SK-N-SH (cell line): ENCODE measurements at regions not wholly inside any gene's neighbourhood (a gene's known extent, or its start where the extent isn't known, plus 50 kb on each side); places are given as distances from the start of the nearest gene placed in this dataset.

Experiments used
- CTCF ChIA-PET: fragments of 300-600, 350-600 bp; formaldehyde crosslinking; extraction: SDS; loops from one replicate; lab custom pipeline; 2021; lab: Yijun Ruan, JAX
- POLR2A ChIA-PET: fragments of 350-600 bp; sonication (Branson Sonifier 250); formaldehyde crosslinking; extraction: SDS; loops from one replicate; lab custom pipeline; 2020; ENCODE audit warnings: antibody characterized with exemption, inconsistent platforms; lab: Yijun Ruan, JAX
- DNase-seq: peaks from one replicate; pipeline ENCODE4 v3.0.0; 2012
- H2AFZ ChIP-seq: fragments of 200-600 bp; sonication (generic); 2 replicates; pipeline ENCODE4 v1.8.1; 2016; ENCODE audit warnings: antibody characterized with exemption, mild to moderate bottlenecking, low read depth
- H3F3A ChIP-seq: fragments of 200-600 bp; sonication (generic); replicated peaks from 2 replicates; pipeline ENCODE3; 2016; ENCODE audit warnings: antibody characterized with exemption, mild to moderate bottlenecking; ENCODE audit not compliant: insufficient read depth
- H3K27ac ChIP-seq, 2 experiments: fragments of 200-500 bp in 1 of 2; fragments of 200-600 bp in 1 of 2; sonication (Bioruptor generic) in 1 of 2; sonication (generic), shearing (Covaris generic) in 1 of 2; 2 replicates each; pipeline versions ENCODE4 v1.5.1 to v1.6.1; 2014 to 2016; ENCODE audit warnings: low read depth in 2 of 2, inconsistent platforms in 1 of 2, low read length in 1 of 2, mild to moderate bottlenecking in 1 of 2, mixed read lengths in 1 of 2
- H3K27me3 ChIP-seq: fragments of 200-600 bp; sonication (generic), shearing (Covaris generic); 2 replicates; pipeline ENCODE4 v1.6.1; 2016; ENCODE audit warnings: mixed run types; ENCODE audit not compliant: insufficient read depth
- H3K36me3 ChIP-seq, 2 experiments: fragments of 200-500 bp in 1 of 2; fragments of 200-600 bp in 1 of 2; sonication (Bioruptor generic) in 1 of 2; sonication (generic) in 1 of 2; replicated peaks in 1 of 2; 2 replicates each; pipeline versions ENCODE3 to v1.5.1; 2014 to 2016; ENCODE audit warnings: low read length in 1 of 2, mild to moderate bottlenecking in 1 of 2; ENCODE audit not compliant: insufficient read depth in 2 of 2, control insufficient read depth in 1 of 2
- H3K4me1 ChIP-seq, 2 experiments: fragments of 200-500 bp in 1 of 2; fragments of 200-600 bp in 1 of 2; sonication (Bioruptor generic) in 1 of 2; sonication (generic), shearing (Covaris generic) in 1 of 2; 2 replicates each; pipeline versions ENCODE4 v1.5.1 to v1.6.1; 2014 to 2016; ENCODE audit warnings: low read depth in 1 of 2, low read length in 1 of 2, mixed run types in 1 of 2; ENCODE audit not compliant: insufficient read depth in 2 of 2, control insufficient read depth in 1 of 2
- H3K4me2 ChIP-seq: fragments of 200-600 bp; sonication (generic), shearing (Covaris generic); 2 replicates; pipeline ENCODE4 v1.6.1; 2017; ENCODE audit warnings: mixed run types
- H3K4me3 ChIP-seq, 2 experiments: fragments of 200-500 bp in 1 of 2; fragments of 200-600 bp in 1 of 2; sonication (Bioruptor generic) in 1 of 2; sonication (generic), shearing (Covaris generic) in 1 of 2; 2 replicates each; pipeline versions ENCODE4 v1.5.1 to v1.8.1; 2014 to 2016; ENCODE audit warnings: low read depth in 2 of 2, inconsistent platforms in 1 of 2, low read length in 1 of 2, mild to moderate bottlenecking in 1 of 2, mixed read lengths in 1 of 2, moderate library complexity in 1 of 2
- H3K79me2 ChIP-seq: fragments of 200-600 bp; sonication (generic); 2 replicates; pipeline ENCODE4 v1.8.1; 2017; ENCODE audit warnings: mild to moderate bottlenecking; ENCODE audit not compliant: insufficient read depth
- H3K9ac ChIP-seq: fragments of 200-600 bp; sonication (generic); 2 replicates; pipeline ENCODE4 v1.6.1; 2017; ENCODE audit warnings: mixed run types
- H3K9me2 ChIP-seq: fragments of 200-600 bp; sonication (generic); 2 replicates; pipeline ENCODE4 v1.6.1; 2017; ENCODE audit warnings: mixed run types
- H3K9me3 ChIP-seq: fragments of 200-600 bp; sonication (generic); 2 replicates; pipeline ENCODE4 v1.6.1; 2017; ENCODE audit warnings: mixed run types, mild to moderate bottlenecking, moderate library complexity
- H4K20me1 ChIP-seq: fragments of 200-600 bp; sonication (generic); 2 replicates; pipeline ENCODE4 v1.6.1; 2017; ENCODE audit warnings: mild to moderate bottlenecking, mixed run types; ENCODE audit not compliant: insufficient read depth
- CHD2 ChIP-seq: fragments of 150-350 bp; IDR thresholded peaks from 2 replicates; pipeline ENCODE4 v1.6.1; 2018; ENCODE audit warnings: low read length; ENCODE audit not compliant: partially characterized antibody
- ELF1 ChIP-seq: IDR thresholded peaks from 2 replicates; pipeline ENCODE4 v1.4.0; 2012
- EP300 ChIP-seq, 2 experiments: IDR thresholded peaks; 2 replicates each; pipeline versions ENCODE4 v1.4.0 to v1.6.1; 2012; ENCODE audit warnings: borderline replicate concordance in 1 of 2, low read depth in 1 of 2, low read length in 1 of 2
- GABPA ChIP-seq: IDR thresholded peaks from 2 replicates; pipeline ENCODE4 v1.4.0; 2012; ENCODE audit warnings: low read depth, mild to moderate bottlenecking
- JUND ChIP-seq: IDR thresholded peaks from 2 replicates; pipeline ENCODE4 v1.4.0; 2012
- MXI1 ChIP-seq: IDR thresholded peaks from 2 replicates; pipeline ENCODE4 v1.6.1; 2012; ENCODE audit warnings: mild to moderate bottlenecking, low read depth, low read length, improper control_type of control experiment
- NFIC ChIP-seq: IDR thresholded peaks from 2 replicates; pipeline ENCODE4 v1.4.0; 2012; ENCODE audit warnings: borderline replicate concordance
- NRF1 ChIP-seq: IDR thresholded peaks from 2 replicates; pipeline ENCODE4 v1.6.1; 2012; ENCODE audit warnings: low read depth, mild to moderate bottlenecking, low read length
- POLR2AphosphoS5 ChIP-seq: IDR thresholded peaks from 2 replicates; pipeline ENCODE4 v1.6.1; 2012; ENCODE audit warnings: low read depth, low read length
- RCOR1 ChIP-seq: fragments of 150-350 bp; IDR thresholded peaks from 2 replicates; pipeline ENCODE4 v1.6.1; 2017; ENCODE audit warnings: antibody characterized with exemption, low read length
- RXRA ChIP-seq: IDR thresholded peaks from 2 replicates; pipeline ENCODE4 v1.4.0; 2012; ENCODE audit warnings: low read depth, mild to moderate bottlenecking, borderline replicate concordance
- SIN3A ChIP-seq: IDR thresholded peaks from 2 replicates; pipeline ENCODE4 v1.6.1; 2012; ENCODE audit warnings: low read depth, mild to moderate bottlenecking, low read length, moderate library complexity, borderline replicate concordance
- TEAD4 ChIP-seq: IDR thresholded peaks from 2 replicates; pipeline ENCODE4 v1.4.0; 2012; ENCODE audit warnings: mild to moderate bottlenecking, borderline replicate concordance; ENCODE audit not compliant: insufficient read depth
- ZBTB33 ChIP-seq: IDR thresholded peaks from 2 replicates; pipeline ENCODE4 v1.4.0; 2012; ENCODE audit warnings: low read depth, borderline replicate concordance
- WGBS: methylation state at CpG from one replicate; pipeline ENCODE4 v1.1.6; 2017; ENCODE audit warnings: low lambda C conversion rate; 5-methylcytosine and 5-hydroxymethylcytosine counted together
- TF ChIP-seq, protein P1 (sequence below): fragments of 150-350 bp; IDR thresholded peaks from 2 replicates; pipeline ENCODE4 v1.6.1; 2017; ENCODE audit warnings: antibody characterized with exemption, low read length, low read depth, borderline replicate concordance
- TF ChIP-seq, protein P2 (sequence below): IDR thresholded peaks from 2 replicates; pipeline ENCODE4 v1.4.0; 2012; ENCODE audit warnings: low read depth
- TF ChIP-seq, protein P3 (sequence below): IDR thresholded peaks from 2 replicates; pipeline ENCODE4; 2012

GRCh38 chr2:8279506-8279905 is 402.4 kb upstream of the ID2 start:
- no peaks in the 10 kb centered on the region for H3K36me3 ChIP-seq
- peaks cover 0 to 22% of the 10 kb centered on the region in 2 experiments; a peak in 2 of 4 replicates for H3K4me1 ChIP-seq
- CTCF ChIA-PET = interaction anchor here (1.0 kb wide), 1 partner anchor 14 kb away, joined by 3 read pairs; no protein-coding TSS in a partner anchor
- H3F3A ChIP-seq = no peaks in the 10 kb centered on the region
- no peak overlapping the region for H2AFZ ChIP-seq
- H3K4me3 ChIP-seq = no peak overlapping the region
- no peaks in the 10 kb centered on the region for H3K79me2 ChIP-seq
- TF ChIP-seq NFIC (no peak), ELF1 (no peak), SIN3A (no peak), JUND (no peak), ZBTB33 (no peak), NRF1 (no peak), TEAD4 (no peak), EP300 (IDR thresholded peaks at IDR 0.05; ENCODE audit: borderline replicate concordance in 1 of 2, low read depth in 1 of 2, low read length in 1 of 2) (no peak), GABPA (no peak), RXRA (no peak), MXI1 (no peak), POLR2AphosphoS5 (no peak), RCOR1 (no peak), CHD2 (no peak)
- TF ChIP-seq, protein P1, sequence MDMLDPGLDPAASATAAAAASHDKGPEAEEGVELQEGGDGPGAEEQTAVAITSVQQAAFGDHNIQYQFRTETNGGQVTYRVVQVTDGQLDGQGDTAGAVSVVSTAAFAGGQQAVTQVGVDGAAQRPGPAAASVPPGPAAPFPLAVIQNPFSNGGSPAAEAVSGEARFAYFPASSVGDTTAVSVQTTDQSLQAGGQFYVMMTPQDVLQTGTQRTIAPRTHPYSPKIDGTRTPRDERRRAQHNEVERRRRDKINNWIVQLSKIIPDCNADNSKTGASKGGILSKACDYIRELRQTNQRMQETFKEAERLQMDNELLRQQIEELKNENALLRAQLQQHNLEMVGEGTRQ = no peak
- TF ChIP-seq, protein P2, sequence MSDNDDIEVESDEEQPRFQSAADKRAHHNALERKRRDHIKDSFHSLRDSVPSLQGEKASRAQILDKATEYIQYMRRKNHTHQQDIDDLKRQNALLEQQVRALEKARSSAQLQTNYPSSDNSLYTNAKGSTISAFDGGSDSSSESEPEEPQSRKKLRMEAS = no peak
- TF ChIP-seq, protein P3, sequence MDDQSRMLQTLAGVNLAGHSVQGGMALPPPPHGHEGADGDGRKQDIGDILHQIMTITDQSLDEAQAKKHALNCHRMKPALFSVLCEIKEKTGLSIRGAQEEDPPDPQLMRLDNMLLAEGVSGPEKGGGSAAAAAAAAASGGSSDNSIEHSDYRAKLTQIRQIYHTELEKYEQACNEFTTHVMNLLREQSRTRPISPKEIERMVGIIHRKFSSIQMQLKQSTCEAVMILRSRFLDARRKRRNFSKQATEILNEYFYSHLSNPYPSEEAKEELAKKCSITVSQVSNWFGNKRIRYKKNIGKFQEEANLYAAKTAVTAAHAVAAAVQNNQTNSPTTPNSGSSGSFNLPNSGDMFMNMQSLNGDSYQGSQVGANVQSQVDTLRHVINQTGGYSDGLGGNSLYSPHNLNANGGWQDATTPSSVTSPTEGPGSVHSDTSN = no peak
- TF ChIP-seq, all 33 proteins: peak for 0
- Histone ChIP-seq H3K27me3 (no peaks in the 10 kb centered on the region), H3K9me2 (no peaks in the 10 kb centered on the region), H3K9me3 (no peaks in the 10 kb centered on the region), H3K9ac (no peak overlapping the region), H4K20me1 (no peaks in the 10 kb centered on the region), H3K27ac (no peak overlapping the region), H3K4me2 (no peak overlapping the region)
- DNase-seq = no peak
- WGBS = 86% methylated on average over 9 of the region's 9 CpGs
- POLR2A ChIA-PET = no interaction called here
